T-helper 2 cell (primary cell): ENCODE measurements at regions not wholly inside any gene's neighbourhood (a gene's known extent, or its start where the extent isn't known, plus 50 kb on each side); places are given as distances from the start of the nearest gene placed in this dataset.
"Not testable (repeated sequence)": the region's sequence is repeated elsewhere in the genome, so short reads cannot be mapped to it uniquely, and the experiment has no call there.

Experiments
- DNase-seq, 5 experiments: peaks; one replicate each; pipeline versions ENCODE4 v3.0.0 to v3.0.0-alpha.2; 2012 to 2022

- not testable (repeated sequence) for DNase-seq
Measured at GRCh38 chr6:58117162-58117561, 799.7 kb downstream of the PRIM2 start.

- not testable (repeated sequence) for DNase-seq
Measured at GRCh38 chr6:58121616-58122015, 804.2 kb downstream of the PRIM2 start.

GRCh38 chr6:58123770-58124169, 806.3 kb downstream of the PRIM2 start:
- DNase-seq: not testable (repeated sequence)

GRCh38 chr6:58128549-58128948, 811.1 kb downstream of the PRIM2 start:
- not testable (repeated sequence) for DNase-seq

- not testable (repeated sequence) for DNase-seq
Measured at GRCh38 chr6:58129098-58129497, 811.7 kb downstream of the PRIM2 start.

GRCh38 chr6:58139746-58140145, 822.3 kb downstream of the PRIM2 start:
- not testable (repeated sequence) for DNase-seq

GRCh38 chr6:58171025-58171424, 853.6 kb downstream of the PRIM2 start:
- not testable (repeated sequence) for DNase-seq

- not testable (repeated sequence) for DNase-seq
Measured at GRCh38 chr6:58181557-58182065, 864.2 kb downstream of the PRIM2 start.

GRCh38 chr6:58185300-58185699, 867.9 kb downstream of the PRIM2 start:
- DNase-seq: not testable (repeated sequence)

- not testable (repeated sequence) for DNase-seq
Measured at GRCh38 chr6:58193209-58193608, 875.8 kb downstream of the PRIM2 start.

- DNase-seq: no peak
Measured at GRCh38 chr6:58198301-58198700, 880.9 kb downstream of the PRIM2 start.

- DNase-seq: not testable (repeated sequence)
Measured at GRCh38 chr6:58237124-58237523, 919.7 kb downstream of the PRIM2 start.

GRCh38 chr6:58238421-58238820, 921.0 kb downstream of the PRIM2 start:
- not testable (repeated sequence) for DNase-seq

- DNase-seq: not testable (repeated sequence)
Measured at GRCh38 chr6:58257625-58258024, 940.2 kb downstream of the PRIM2 start.

- DNase-seq: no peak
Measured at GRCh38 chr6:58290177-58290576, 972.7 kb downstream of the PRIM2 start.

GRCh38 chr6:58291319-58291718, 973.9 kb downstream of the PRIM2 start:
- DNase-seq: not testable (repeated sequence)

- DNase-seq: not testable (repeated sequence)
Measured at GRCh38 chr6:58307901-58308300, 990.5 kb downstream of the PRIM2 start.

- not testable (repeated sequence) for DNase-seq
Measured at GRCh38 chr6:58332108-58332507, 1014.7 kb downstream of the PRIM2 start.

- not testable (repeated sequence) for DNase-seq
Measured at GRCh38 chr6:58342287-58342686, 1024.9 kb downstream of the PRIM2 start.

- DNase-seq: not testable (repeated sequence)
Measured at GRCh38 chr6:58347534-58347933, 1030.1 kb downstream of the PRIM2 start.

GRCh38 chr6:58351619-58352018, 1034.2 kb downstream of the PRIM2 start:
- DNase-seq: not testable (repeated sequence)

- not testable (repeated sequence) for DNase-seq
Measured at GRCh38 chr6:58358452-58358851, 1041.0 kb downstream of the PRIM2 start.

- not testable (repeated sequence) for DNase-seq
Measured at GRCh38 chr6:58365856-58366255, 1048.4 kb downstream of the PRIM2 start.

- DNase-seq: not testable (repeated sequence)
Measured at GRCh38 chr6:58406659-58407058, 1089.2 kb downstream of the PRIM2 start.

GRCh38 chr6:58419321-58419720, 1101.9 kb downstream of the PRIM2 start:
- DNase-seq: no peak
